Spleen (tissue), 11 donors: ENCODE measurements at regions not wholly inside any gene's neighbourhood (a gene's known extent, or its start where the extent isn't known, plus 50 kb on each side); places are given as distances from the start of the nearest gene placed in this dataset.

Experiments
- DNase-seq: peaks from one replicate; pipeline ENCODE4 v3.0.0-alpha.2; 2020
- H3K27ac ChIP-seq, 8 donors: fragments of 200-600 bp; sonication (generic) in 7 of 8; 1 replicate in 4 of 8; 2 replicates in 4 of 8; pipeline versions ENCODE4 v1.5.0 to v1.8.0; 2016 to 2021; ENCODE audit warnings: inconsistent platforms in 4 of 8, mild to moderate bottlenecking in 4 of 8, moderate library complexity in 1 of 8
- H3K27me3 ChIP-seq, 7 donors: fragments of 200-600 bp; sonication (generic) in 6 of 7; replicated peaks in 1 of 7; 1 replicate in 4 of 7; 2 replicates in 3 of 7; pipeline versions ENCODE4 v1.5.0 to v1.8.0; 2016 to 2021; ENCODE audit warnings: inconsistent platforms in 3 of 7, mild to moderate bottlenecking in 1 of 7
- H3K36me3 ChIP-seq, 6 donors: fragments of 200-600 bp; sonication (generic) in 5 of 6; 1 replicate in 4 of 6; 2 replicates in 2 of 6; pipeline versions ENCODE4 v1.5.0 to v1.8.0; 2016 to 2021; ENCODE audit warnings: inconsistent platforms in 2 of 6
- H3K4me1 ChIP-seq, 6 donors: fragments of 200-600 bp; sonication (generic) in 5 of 6; 1 replicate in 3 of 6; 2 replicates in 3 of 6; pipeline versions ENCODE4 v1.5.0 to v1.8.0; 2016 to 2021; ENCODE audit warnings: inconsistent platforms in 3 of 6
- H3K4me3 ChIP-seq, 8 donors: fragments of 200-600 bp; sonication (generic) in 7 of 8; 1 replicate in 4 of 8; 2 replicates in 4 of 8; pipeline versions ENCODE4 v1.5.0 to v1.8.0; 2016 to 2021; ENCODE audit warnings: inconsistent platforms in 4 of 8, mild to moderate bottlenecking in 4 of 8, moderate library complexity in 2 of 8
- H3K9me3 ChIP-seq, 8 donors: fragments of 200-600 bp; sonication (generic) in 7 of 8; 1 replicate in 4 of 8; 2 replicates in 4 of 8; pipeline versions ENCODE4 v1.5.0 to v1.8.0; 2016 to 2021; ENCODE audit warnings: inconsistent platforms in 4 of 8
- POLR2A ChIP-seq, 3 donors: fragments of 450-650 bp; IDR thresholded peaks; one replicate each; pipeline ENCODE4 v1.5.1; 2017; ENCODE audit warnings: antibody characterized with exemption in 3 of 3, mild to moderate bottlenecking in 1 of 3
- POLR2AphosphoS5 ChIP-seq, 3 donors: sonication (generic); formaldehyde crosslinking; IDR thresholded peaks; one replicate each; pipeline ENCODE4 v1.5.1; 2017; ENCODE audit warnings: antibody characterized with exemption in 3 of 3
- WGBS, 5 donors: extraction: QIAGEN DNeasy Blood & Tissue Kit in 3 of 5; methylation state at CpG; one replicate each; pipeline versions ENCODE4 v1.1.5 to v1.1.7; 2013 to 2018; 5-methylcytosine and 5-hydroxymethylcytosine counted together
- intact Hi-C: fragments of 100-400 bp; cut with DNase I; formaldehyde crosslinking; loops from one replicate; pipeline ENCODE4 v1.15.0; 2023; ENCODE audit warnings: low total_unique reads
- TF ChIP-seq, protein P1 (sequence below), 11 experiments: fragments of 200-600 bp in 7 of 11; fragments of 450-650 bp in 4 of 11; sonication (generic) in 4 of 11; IDR thresholded peaks in 8 of 11; conservative IDR thresholded peaks in 3 of 11; 1 replicate in 7 of 11; 2 replicates in 4 of 11; pipeline versions ENCODE4 v1.4.0 to v1.8.0; 2016 to 2021; ENCODE audit warnings: antibody characterized with exemption in 11 of 11, inconsistent platforms in 4 of 11, mild to moderate bottlenecking in 1 of 11
- donor health status: healthy with polysubstance abuse.
- donor health status: DM: no; HTN: no; CAD: no; lungs with moderate emphysema.
- donor health status: DM: no; HTN: no; CAD: no.
- donor health status: Bipolar disorder and iron deficiency.
- donor health status: healthy.
- donor health status: DM: no; HTN: no; CAD: no.
- donor health status: DM: yes; HTN: yes; CAD: no.

- Histone ChIP-seq H3K4me1 (peaks cover 0 to 5% (median 0%) of the 10 kb centered on the region in 6 donors), H3K4me3 (no peak overlapping the region), H3K27me3 (peaks cover 0 to 46% (median 0%) of the 10 kb centered on the region in 7 donors), H3K9me3 (peaks cover 0 to 26% (median 18%) of the 10 kb centered on the region in 8 donors), H3K27ac (no peak overlapping the region), H3K36me3 (no peaks in the 10 kb centered on the region)
- intact Hi-C loops: no loop called here
- TF ChIP-seq POLR2A (IDR thresholded peaks at IDR 0.05): no peak
- peak; percentile 45 for DNase-seq
- 85 to 93% (median 88%) methylated on average over 8 of the region's 8 CpGs for WGBS, 5 donors
These were observed 196.9 kb upstream of the PPP2R2D start for GRCh38 chr10:131703941-131704340.

DNA sequence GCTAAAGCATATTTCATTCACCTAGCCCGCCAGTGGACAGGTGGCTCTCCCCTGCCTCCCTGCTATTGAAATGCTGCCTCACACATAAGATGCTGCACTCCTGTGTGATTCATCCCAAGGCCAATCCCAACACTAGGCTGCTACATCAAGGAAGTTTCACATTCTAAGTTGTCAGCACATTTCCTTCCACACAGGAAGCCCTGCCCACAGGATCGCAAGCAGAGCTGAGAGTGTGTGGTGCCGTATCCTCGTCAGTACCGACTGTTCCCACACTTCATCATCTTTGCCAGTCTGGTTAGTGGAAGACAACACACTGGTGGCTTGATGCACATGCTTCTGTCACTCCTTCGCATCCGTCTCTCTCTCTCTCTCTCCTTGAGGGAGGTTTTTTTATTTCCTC lies 194.3 kb upstream of the PPP2R2D start:
- intact Hi-C loops: no loop called here
- DNase-seq: peak; percentile 62
- 41 to 52% (median 44%) methylated on average over 7 of the region's 7 CpGs for WGBS, 5 donors

DNA sequence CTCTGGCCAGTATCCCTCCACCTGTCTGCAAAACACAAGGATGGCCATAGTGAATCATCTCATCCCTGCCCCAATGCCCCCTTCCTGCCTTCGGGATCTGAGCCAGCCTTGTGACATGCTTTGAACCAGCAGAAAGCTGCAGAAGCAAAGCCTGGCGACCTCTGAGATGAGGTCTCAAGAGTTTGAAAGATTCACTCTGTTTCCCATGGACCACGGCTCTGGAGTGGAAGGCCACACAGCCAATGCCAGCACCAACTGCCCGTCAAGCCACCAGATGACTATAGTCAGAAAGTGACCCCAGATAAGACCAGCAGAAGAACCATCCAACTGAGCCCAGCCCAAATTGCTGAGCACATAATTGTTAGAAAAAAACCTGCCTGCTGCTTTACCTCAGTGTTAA lies 193.9 kb upstream of the PPP2R2D start:
- intact Hi-C loops: no loop called here
- peak; percentile 17 for DNase-seq
- Histone ChIP-seq H3K4me3 (no peak overlapping the region), H3K36me3 (no peaks in the 10 kb centered on the region), H3K27me3 (peaks cover 0 to 22% (median 0%) of the 10 kb centered on the region in 7 donors), H3K4me1 (peaks cover 0 to 5% (median 0%) of the 10 kb centered on the region in 6 donors), H3K9me3 (peaks cover 0 to 26% (median 18%) of the 10 kb centered on the region in 8 donors), H3K27ac (no peak overlapping the region)
- WGBS, 5 donors: 61 to 80% (median 74%) methylated on average over 2 to 4 of the region's 4 CpGs
- TF ChIP-seq, protein P1, sequence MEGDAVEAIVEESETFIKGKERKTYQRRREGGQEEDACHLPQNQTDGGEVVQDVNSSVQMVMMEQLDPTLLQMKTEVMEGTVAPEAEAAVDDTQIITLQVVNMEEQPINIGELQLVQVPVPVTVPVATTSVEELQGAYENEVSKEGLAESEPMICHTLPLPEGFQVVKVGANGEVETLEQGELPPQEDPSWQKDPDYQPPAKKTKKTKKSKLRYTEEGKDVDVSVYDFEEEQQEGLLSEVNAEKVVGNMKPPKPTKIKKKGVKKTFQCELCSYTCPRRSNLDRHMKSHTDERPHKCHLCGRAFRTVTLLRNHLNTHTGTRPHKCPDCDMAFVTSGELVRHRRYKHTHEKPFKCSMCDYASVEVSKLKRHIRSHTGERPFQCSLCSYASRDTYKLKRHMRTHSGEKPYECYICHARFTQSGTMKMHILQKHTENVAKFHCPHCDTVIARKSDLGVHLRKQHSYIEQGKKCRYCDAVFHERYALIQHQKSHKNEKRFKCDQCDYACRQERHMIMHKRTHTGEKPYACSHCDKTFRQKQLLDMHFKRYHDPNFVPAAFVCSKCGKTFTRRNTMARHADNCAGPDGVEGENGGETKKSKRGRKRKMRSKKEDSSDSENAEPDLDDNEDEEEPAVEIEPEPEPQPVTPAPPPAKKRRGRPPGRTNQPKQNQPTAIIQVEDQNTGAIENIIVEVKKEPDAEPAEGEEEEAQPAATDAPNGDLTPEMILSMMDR (IDR thresholded peaks at IDR 0.05 in 8 of 11, conservative IDR thresholded peaks at IDR 0.05 in 3 of 11): no peak
- TF ChIP-seq POLR2A (IDR thresholded peaks at IDR 0.05): no peak
- TF ChIP-seq POLR2AphosphoS5 (IDR thresholded peaks at IDR 0.05): no peak

More for the DNA sequence above, 194.3 kb upstream of the PPP2R2D start:
- Histone ChIP-seq H3K27ac (no peak overlapping the region), H3K27me3 (peaks cover 0 to 26% (median 0%) of the 10 kb centered on the region in 7 donors), H3K36me3 (no peaks in the 10 kb centered on the region), H3K9me3 (peaks cover 0 to 26% (median 18%) of the 10 kb centered on the region in 8 donors), H3K4me1 (peaks cover 0 to 5% (median 0%) of the 10 kb centered on the region in 6 donors), H3K4me3 (no peak overlapping the region)
- TF ChIP-seq POLR2AphosphoS5 (IDR thresholded peaks at IDR 0.05) (peak in 1 of 3 donors; percentile 48), POLR2A (IDR thresholded peaks at IDR 0.05) (no peak)

DNA sequence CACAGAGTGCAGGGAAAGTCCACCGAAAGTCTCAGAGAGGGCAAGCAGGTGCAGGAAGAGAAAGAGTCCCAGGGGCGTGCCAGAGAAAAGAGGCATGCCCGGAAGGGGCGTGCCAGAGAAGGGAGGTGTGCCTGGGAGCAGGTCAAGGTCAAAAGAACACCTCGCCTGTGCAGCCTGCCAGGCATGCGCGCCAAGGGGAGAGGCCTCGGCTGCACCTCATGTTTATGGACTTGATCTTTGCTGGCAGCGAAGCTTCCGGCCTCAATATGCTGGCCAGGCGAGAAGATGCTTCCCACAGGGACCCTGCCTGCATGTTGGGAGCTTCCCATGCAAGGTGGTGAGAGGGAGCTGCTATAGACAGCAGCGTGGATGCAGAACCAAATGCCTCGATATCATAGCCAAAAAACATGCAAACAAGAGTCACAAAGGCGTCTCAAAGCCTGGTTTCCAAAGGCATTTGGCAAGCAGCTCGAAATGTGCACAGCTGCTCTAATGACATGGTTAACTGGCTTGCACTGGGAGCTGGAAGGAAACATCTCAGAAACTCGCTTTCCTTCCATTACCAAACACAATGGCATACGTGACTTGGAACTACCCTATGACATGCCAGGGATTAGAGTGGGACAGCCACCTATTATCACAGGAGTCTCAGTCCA lies 192.5 kb upstream of the PPP2R2D start:
- Histone ChIP-seq H3K4me3 (no peak overlapping the region), H3K4me1 (peaks cover 0 to 5% (median 0%) of the 10 kb centered on the region in 6 donors), H3K27ac (no peak overlapping the region), H3K27me3 (peaks cover 0 to 11% (median 0%) of the 10 kb centered on the region in 7 donors), H3K9me3 (peaks cover 0 to 26% (median 18%) of the 10 kb centered on the region in 8 donors), H3K36me3 (no peaks in the 10 kb centered on the region)
- WGBS, 5 donors: 82 to 87% (median 86%) methylated on average over 14 to 17 of the region's 17 CpGs
- DNase-seq: peak; percentile 59
- no peak for TF ChIP-seq POLR2A (IDR thresholded peaks at IDR 0.05)
- TF ChIP-seq, protein P1 (IDR thresholded peaks at IDR 0.05 in 8 of 11, conservative IDR thresholded peaks at IDR 0.05 in 3 of 11): no peak
- no peak for TF ChIP-seq POLR2AphosphoS5 (IDR thresholded peaks at IDR 0.05)
- intact Hi-C loops: no loop called here

GRCh38 chr10:131710142-131710861 lies 190.5 kb upstream of the PPP2R2D start:
- WGBS, 5 donors: 74 to 79% (median 76%) methylated on average over 15 to 17 of the region's 17 CpGs
- DNase-seq: peak; percentile 56
- Histone ChIP-seq H3K9me3 (peaks cover 0 to 26% (median 20%) of the 10 kb centered on the region in 8 donors), H3K4me1 (peaks cover 0 to 5% (median 0%) of the 10 kb centered on the region in 6 donors), H3K27me3 (peaks cover 0 to 3% (median 0%) of the 10 kb centered on the region in 7 donors), H3K27ac (no peak overlapping the region), H3K36me3 (no peaks in the 10 kb centered on the region), H3K4me3 (no peak overlapping the region)
- no peak for TF ChIP-seq POLR2AphosphoS5 (IDR thresholded peaks at IDR 0.05)
- TF ChIP-seq POLR2A (IDR thresholded peaks at IDR 0.05): no peak
- TF ChIP-seq, protein P1 (IDR thresholded peaks at IDR 0.05 in 8 of 11, conservative IDR thresholded peaks at IDR 0.05 in 3 of 11): no peak
- intact Hi-C loops: no loop called here
